Fibroblast of skin of back (primary cell): ENCODE measurements at regions not wholly inside any gene's neighbourhood (a gene's known extent, or its start where the extent isn't known, plus 50 kb on each side); places are given as distances from the start of the nearest gene placed in this dataset.

Experiments
- DNase-seq: peaks from one replicate; pipeline ENCODE4 v3.0.0-alpha.2; 2013

DNA sequence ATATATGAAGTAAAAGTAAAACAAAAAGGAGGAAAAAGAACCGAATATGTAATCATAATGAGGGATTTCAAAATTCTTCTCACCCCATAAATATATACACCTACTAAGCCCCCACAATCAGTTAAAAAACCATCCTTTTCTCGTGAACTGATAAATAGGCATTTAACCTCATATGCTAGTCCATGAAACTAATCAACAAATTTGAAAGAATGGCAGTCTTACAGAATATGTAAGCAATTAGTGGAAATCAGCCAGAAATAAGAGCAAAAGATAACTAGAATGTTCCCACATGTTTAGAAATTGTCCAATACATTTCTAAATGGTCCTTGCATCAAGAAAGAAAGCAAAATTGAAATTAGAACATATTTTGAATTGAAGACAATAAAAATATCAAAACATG is 849.4 kb upstream of the CXADR start:
- no peak for DNase-seq

GRCh38 chr21:16667395-16667794 is 845.4 kb upstream of the CXADR start:
- DNase-seq: no peak

DNA sequence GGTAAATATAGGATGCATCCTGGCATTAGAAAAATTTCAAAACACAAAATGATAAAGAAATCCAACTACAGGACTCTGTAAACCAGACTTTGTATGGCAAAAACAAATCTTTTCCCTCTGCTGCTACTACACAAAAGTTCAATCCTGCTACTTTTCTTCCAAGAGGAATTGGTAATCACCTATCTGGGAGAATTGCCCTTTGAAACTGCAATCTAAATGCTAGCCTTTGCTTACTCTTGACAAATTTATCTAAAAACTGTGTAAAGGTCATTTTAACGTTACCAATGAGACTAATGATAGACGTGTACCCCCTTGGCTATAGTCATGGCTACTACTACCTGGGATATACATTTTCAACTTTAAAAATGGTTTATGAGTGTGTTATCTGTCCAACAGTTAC is 837.9 kb upstream of the CXADR start:
- DNase-seq: no peak

DNA sequence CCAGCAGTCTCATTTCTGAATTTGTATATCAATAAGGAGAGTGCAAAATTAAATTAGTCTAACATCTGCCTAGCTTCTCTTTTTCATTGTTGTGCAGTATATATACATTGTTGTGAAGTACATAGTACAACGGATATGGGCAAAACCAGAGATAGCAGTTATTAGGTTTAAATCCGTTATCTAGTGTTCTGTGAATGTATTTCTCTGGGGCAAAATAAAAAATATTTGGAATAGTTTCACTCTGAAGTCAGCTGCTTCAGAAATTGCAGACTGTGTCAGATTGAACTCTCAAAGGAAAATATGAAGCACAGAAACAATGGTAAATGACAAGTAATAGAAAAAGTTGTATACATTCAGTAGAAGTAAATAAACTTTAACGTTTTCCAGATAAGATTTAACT is 836.5 kb upstream of the CXADR start:
- DNase-seq: peak; percentile 8

DNA sequence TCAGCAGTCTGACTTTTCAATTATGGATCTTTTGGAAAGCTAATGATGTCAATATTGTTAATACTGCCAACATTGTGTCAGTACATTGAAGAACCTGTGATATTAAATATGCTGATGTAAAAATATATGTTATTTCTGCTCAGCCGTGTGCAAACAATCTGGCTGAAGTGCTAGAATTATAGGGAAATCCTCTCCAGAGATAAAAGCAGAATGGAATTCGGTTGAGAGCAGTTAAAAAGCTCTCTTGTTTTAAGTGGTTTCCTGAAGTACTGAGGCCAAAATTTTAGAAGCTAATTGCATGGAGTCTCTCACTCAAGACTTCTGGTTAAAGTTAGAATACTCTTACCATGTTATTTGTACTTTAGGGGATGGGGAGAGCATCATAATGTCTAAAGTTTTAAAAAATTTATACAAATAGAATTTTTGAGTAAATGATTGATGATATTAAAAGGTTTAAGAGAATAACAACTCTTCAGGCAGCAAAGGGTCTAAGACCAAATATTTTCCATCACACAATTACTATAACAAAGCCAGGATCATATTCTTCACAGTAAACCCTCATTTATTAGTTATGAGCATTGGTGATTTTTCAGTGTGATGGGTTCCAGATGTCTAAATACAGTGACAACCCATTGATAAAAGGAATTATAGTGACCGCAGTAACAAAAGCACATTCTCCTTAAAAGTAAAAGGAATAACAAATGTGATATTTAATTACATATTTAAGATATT is 834.2 kb upstream of the CXADR start:
- no peak for DNase-seq

GRCh38 chr21:16695074-16695473 is 817.8 kb upstream of the CXADR start:
- no peak for DNase-seq

DNA sequence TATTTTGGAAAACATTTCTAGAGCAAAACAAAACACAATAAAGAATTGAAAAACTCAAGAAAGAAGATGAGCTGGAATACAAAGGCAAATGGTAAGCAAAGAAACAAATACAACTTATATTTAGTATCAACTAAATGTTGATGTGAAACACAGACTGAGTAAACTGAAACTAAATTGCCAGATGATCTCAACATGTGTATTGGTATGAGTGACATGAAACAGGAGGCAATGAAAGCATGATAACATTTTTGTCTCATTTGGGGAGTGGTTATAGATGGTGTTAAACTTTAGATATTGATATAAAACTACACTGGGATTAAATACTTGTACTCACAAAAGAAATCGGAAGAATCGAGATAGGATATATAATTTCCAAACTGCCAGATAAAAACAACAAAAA is 805.6 kb upstream of the CXADR start:
- no peak for DNase-seq

DNA sequence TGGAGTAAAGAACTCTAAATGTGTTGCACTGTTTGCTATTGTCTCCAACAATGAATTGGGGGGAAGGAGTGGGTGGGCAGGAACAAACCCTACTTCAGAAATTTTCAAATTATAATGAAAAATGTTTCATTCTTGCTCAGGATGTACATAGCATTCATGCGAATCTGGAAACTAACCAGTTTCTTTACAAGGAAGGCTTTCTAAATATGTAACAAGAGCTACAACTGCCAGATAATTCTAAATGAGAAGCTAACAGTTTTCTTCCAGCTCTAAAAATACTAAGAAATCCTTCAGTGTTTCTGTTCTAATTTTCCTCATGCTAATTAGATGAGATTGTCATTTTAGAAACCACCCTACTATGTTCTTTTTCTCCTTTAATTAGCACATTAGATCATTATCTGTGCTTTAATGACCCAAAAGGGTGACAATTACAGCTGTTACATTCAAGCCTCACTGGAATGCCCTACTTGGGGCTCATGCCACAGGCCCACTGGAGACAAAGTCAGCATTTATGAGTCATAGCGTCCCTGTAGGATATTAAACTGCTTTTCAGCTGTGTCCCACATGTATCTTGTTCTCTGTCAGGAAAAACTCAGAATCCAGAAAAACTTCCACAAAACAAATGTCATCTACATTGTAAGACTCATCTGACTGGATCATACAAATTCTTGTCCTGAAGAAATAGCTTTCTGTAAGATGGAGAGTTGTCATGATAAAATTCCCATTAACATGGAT is 804.6 kb upstream of the CXADR start:
- DNase-seq: peak; percentile 62

DNA sequence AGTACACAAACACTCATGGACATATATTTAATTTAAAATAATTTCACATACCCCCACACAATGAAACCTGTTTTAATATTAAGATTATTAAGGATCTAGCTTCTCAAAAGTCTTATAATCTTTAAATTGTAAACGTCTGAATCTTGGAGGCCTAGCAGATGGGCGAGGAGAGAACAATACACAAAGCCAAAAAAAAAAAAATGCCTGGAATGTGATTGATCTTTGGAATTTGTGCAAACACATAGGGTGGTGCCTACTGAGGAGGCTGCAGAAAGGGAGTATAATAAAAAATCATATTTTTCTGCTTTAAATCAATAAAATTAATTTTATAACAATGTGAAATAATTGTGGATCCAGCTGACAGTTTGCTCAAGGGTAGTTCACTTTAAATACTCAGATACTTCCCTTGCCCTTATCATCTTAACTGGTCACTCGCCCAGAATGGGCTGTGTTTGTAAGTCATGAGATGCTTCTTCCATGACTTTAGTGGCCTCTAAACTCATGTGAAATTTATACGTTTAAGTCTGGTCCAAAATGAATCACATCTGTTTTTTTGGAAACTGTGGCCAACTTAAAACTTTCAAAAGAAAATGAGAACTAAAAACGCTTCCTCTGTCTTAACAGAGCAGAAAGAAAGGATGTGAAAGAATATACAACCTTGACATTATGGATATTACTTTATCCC is 802.8 kb upstream of the CXADR start:
- DNase-seq: peak; percentile 42

DNA sequence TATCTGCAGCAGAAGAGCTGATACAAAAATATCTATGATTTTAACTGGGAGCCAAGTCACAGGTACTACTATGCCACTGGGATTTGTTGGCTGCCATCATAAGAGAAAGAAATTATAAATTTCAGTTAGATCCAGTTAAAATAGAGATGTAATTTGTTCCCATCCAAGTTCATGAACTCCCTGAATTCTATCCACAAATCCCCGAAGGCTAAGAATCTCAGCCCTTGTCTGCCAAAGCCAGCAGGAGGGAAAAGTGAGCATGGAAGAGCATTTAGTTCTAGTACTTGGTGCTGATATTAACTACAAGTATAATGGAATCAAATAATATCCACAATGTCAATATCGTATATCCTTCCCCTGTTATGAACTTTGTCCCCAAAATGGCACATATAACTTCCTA is 801.1 kb upstream of the CXADR start:
- no peak for DNase-seq

DNA sequence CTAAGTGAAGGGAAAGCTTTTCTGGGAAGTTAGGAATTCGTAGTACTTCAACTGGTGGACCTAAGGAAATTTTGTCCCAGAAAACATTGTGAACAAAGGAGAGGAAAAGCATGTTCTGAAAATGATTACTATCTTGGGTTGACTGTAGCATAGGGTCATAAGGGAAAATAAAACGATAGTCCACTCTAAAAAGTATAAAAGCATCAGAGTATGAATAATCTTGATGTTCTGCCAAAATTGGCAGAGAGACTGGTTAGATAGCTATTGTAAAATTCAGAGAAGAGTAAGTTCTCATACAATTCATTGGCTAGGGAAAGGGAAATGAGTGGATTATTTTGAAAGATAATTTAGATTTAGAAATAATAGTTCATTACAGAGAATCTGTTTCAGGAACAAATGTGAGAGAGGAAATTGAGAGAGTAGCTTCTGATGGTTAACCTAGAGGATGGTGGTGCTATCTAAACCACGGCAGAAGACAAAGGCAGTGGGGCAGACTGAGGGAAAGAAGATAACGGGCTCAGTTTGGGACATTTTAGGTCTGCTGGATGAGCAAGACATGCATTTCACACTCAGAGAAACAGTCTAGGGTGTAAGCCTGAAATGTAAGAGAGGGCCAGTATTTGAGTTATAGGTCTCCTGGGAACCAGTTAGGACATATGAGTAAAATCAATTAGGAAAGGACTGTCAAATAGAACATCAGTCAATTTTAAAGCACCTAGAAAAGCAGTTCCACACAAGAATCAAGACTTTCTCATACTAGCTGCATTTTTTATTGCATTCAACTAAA is 799.3 kb upstream of the CXADR start:
- DNase-seq: no peak

DNA sequence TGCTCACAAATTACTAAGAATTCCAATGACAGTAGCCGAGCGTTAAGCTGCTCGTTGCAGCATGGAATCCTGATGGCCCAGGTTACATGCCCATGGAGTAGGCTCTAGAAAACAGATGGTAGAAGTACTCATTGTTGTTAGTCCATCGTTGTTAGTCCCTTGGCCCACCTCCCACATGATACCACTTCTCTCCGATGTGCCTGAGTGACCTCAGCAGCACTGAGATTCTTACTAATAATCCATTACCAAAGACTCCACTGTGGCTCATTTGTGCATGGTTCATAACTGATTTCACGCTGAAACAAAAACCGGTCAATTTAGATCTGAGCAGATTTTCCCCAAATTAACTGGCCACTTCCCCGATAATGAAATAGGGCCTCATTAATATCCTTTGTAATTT is 772.3 kb upstream of the CXADR start:
- no peak for DNase-seq

DNA sequence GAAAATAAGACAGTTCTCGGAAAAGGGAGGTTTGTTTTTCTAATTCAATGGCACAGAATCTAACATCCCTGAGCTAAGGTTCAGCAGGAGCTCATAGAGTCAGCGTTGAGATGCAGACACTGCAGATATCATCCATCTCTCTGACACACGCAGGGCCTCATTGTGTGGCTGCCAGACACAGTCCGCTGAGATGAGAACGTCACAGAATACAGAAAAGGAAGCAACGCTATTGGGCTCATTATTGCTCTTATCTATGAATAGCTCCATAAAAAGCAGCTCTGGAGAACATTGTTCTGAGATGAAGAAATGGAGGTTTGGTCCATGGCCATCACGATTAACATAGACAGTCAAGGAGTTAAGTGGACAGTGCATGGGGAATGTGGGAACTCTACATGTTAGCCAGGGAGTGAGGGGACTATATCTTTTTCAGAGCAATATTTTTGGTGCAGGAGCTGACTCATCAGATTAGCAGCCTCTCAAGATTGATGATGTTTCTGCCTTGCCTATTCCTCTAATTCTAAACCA is 771.6 kb upstream of the CXADR start:
- DNase-seq: no peak

DNA sequence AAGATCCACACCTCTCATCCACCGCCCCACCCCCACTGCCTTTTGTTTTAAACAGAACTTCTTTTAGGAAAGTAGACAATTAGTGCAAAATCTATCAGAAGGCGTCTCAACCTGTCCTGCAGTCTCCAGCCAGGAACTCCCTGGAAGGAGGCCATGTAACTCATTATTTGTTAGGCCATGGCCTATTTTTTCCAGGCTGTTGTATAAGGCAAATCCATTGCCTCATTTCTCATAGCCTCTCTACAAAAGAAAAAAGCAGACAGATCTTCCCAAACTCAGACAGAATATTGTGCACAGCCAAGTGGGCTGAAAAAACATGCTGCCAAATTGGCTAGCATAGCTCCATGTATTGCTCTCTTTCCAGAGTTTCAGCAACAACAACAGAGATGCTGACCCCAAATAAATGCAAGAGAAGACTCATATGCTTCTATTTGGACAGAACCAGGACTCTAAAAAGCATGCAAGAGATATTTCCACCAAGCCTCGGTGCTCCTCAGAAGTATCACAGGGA is 770.7 kb upstream of the CXADR start:
- DNase-seq: no peak

DNA sequence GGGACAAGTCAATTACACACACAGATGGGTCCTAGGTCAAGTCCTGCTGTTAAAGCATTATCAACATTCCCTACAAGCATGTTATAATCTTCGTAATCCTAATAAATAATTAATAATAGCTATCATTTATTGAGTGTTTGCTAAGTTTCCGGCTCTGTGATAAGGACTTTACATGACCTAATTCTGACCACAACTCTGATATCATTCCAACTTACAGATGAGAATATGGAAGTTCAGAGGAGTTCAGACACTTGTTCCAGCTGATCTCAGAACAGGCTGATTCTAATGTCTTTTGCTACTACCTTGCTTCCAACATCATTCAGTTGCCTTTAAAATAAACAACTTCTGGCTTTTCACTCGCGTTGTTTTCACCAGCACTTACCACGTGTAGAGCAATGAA is 770.1 kb upstream of the CXADR start:
- DNase-seq: no peak

DNA sequence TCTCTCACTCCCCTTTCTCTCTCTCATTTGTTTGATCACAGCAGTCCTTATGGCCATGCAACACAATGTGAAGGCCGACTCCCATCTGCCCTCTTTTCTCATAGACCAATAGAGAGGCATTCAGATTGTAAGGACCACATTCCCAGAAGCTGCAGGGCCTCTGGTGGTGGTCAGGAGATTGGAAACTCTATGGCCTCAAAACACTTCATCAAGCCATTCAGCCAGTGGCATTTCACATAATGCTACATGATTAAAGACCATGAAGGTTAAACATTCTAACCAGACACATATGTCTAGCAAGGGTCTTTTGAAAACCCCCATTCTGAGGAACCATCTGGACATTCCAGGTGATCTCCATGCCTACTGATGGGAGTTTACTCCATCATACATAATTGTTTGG is 769.5 kb upstream of the CXADR start:
- no peak for DNase-seq

GRCh38 chr21:16750926-16751325 is 761.9 kb upstream of the CXADR start:
- DNase-seq: no peak

DNA sequence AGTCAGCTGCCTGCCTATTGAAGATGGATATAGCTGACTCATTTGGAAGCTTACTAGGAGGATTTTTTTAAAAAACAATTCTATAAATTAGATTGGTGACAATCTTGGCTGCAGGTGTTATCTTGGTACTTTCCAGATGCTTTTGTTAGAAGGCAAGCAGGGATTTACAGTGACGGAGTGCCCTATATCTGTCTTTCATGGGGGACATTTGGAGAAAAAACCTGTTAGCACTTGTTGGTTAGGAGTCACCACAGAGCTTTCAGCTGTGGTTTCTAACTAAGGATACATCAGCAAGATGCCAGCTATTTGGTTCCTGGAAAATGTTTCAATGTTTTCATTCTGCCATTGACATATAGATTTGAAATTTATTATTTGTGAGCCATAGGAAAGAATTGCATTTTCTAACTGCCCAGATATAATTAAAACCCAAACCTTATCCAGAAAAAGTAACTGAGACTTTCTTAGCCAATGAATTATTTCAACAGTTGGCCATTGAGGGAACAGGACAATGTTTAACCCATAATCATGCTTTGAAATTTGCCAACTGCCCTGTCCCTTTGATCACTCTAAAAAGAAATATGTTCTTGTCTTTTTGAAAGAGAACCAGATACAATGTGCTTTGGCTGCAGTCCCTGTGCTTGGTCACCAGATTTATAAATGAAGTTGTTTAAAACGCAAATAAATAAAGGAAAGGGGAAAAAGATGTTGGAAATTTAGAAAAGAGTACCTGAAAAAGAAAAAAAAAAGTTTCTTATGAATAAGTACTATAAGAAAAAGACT is 761.0 kb upstream of the CXADR start:
- DNase-seq: no peak

GRCh38 chr21:16752475-16752857 is 760.4 kb upstream of the CXADR start:
- DNase-seq: no peak

DNA sequence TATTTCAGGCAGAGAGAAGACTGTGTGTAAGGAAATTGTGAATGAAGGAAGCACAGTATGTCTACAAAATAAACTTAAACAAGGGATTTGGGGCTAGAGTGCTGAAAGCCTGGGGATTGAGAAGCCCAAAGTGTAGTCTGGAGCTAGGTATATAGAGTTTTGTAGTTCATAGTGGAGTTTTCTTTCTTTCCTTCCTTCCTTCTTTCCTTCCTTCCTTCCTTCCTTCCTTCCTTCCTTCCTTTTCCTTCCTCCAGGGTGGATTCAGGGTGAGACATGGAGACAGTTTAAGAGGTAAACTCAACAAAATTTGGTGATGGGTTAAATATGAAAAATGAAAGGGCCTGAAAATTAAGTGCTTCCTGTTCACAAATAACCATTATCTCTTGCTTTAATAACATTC is 757.8 kb upstream of the CXADR start:
- no peak for DNase-seq

- DNase-seq: no peak
These were observed 745.6 kb upstream of the CXADR start for GRCh38 chr21:16767201-16767600.

DNA sequence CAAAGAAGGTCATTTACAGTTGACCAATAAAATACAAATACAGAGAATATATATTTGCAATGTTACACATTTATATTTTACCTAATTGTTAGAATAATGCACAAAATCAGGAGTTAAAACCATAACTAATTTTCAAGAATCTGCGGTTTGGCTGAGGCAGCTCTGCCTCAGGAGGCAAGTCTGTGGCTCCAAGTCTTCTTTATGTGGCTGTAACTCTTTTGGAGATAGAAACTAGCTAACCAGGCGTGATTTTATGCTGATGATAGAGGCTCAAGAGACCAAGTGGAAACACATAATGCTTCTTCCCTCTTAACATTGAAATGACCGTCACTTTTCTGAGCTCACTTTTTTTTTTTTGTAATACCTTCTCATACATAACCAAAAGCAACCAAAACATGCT is 744.7 kb upstream of the CXADR start:
- DNase-seq: no peak
